A172 (cell line): ENCODE measurements at regions not wholly inside any gene's neighbourhood (a gene's known extent, or its start where the extent isn't known, plus 50 kb on each side); places are given as distances from the start of the nearest gene placed in this dataset.

Experiments
- DNase-seq: peaks from one replicate; pipeline ENCODE4 v3.0.0-alpha.2; 2015; ENCODE audit warnings: low spot score

GRCh38 chr12:18969512-18969911 is 160.0 kb upstream of the PLEKHA5 start:
- no peak for DNase-seq

DNA sequence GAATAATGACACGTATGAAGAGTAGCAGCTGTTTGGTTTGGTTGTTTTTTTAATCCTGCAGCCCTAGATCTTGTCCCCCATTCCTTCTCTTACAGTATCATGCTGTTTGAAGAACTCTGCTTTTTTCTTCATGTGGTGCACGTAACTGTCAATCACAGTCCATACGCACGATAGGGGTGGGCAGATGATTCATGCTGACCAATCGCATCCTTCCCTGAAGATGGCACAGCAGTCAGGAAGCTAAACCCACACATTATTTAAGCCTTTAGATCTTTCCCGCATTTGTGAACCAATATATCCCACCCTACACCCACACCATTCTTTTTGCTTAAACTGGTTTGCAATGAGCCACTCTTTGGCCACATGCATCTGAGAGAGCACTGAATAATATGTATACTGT is 158.9 kb upstream of the PLEKHA5 start:
- no peak for DNase-seq

DNA sequence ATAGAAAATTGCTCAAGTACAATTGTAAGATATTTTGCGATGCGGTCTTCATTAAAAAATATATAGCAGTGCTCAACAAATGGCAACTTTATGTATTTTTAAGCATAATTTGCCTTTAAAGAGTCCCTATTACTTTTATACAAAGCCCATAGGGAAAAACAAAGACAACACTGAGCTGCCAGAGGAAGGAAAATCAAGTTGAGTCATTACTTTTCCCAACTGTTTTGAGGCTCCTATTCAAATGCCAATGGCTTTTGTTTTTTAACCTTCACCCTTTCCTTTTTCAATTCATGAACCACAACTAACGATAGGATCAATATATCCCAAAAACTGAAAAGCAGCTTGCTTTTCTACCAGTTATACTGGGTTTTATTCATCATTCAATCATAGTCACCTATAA is 157.6 kb upstream of the PLEKHA5 start:
- DNase-seq = no peak

- DNase-seq = no peak
Measured at GRCh38 chr12:18975933-18976332, 153.6 kb upstream of the PLEKHA5 start.

GRCh38 chr12:18979401-18980126 is 150.0 kb upstream of the PLEKHA5 start:
- DNase-seq = no peak

DNA sequence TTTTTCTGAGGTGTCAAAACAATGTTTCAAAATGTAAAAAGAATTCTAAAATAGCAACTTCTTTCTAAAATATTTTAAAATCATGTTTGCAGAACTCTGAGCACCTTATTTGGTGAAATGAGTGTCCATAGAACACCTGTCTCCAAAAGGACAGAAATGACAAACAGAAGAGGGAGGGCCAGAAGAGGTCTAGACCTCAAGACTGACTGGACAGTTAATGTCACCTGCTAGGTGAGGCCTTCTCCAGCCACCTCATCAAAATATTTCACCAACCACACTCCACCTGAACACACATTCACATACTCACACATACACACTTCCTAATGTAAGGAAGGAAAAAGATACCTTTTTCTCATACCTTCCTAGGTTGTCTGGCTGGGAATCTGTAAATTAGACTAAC is 147.8 kb upstream of the PLEKHA5 start:
- no peak for DNase-seq

DNA sequence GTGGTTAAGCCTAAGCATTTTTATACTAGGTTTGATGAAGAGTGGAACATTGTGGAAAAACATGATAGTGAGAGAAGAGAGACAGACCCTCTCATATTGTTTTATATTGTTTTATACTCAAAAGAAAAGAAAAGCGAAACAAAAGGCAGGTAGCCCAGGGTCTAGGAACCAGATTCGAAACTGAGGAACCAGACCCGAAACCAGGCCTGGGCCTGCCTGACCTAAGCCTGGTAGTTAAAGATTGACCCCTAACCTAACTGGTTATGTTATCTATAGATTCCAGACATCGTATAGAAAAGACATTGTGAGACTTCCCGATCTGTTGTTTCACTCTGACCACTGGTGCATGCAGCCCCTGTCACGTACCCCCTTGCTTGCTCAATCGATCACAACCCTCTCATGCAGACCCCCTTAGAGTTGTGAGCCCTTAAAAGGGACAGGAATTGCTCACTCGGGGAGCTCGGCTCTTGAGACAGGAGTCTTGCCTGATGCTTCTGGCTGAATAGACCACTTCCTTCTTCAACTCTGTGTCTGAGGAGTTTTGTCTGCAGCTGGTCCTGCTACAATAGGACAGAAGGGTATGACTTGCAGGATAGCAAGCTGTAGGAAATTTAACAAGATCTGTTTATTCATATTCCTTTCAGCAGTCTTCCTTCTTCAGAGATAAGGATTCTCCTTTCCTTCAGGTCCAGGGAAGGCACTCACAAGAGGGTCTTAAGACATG is 147.1 kb upstream of the PLEKHA5 start:
- DNase-seq = no peak

GRCh38 chr12:18983854-18984253 is 145.7 kb upstream of the PLEKHA5 start:
- no peak for DNase-seq

GRCh38 chr12:18990856-18991255 is 138.7 kb upstream of the PLEKHA5 start:
- DNase-seq = no peak

GRCh38 chr12:18992336-18992735 is 137.2 kb upstream of the PLEKHA5 start:
- DNase-seq = no peak

- DNase-seq = peak; percentile 79
Measured at GRCh38 chr12:18998343-18999261, 130.9 kb upstream of the PLEKHA5 start.

GRCh38 chr12:19000836-19001235 is 128.7 kb upstream of the PLEKHA5 start:
- no peak for DNase-seq

GRCh38 chr12:19002216-19002615 is 127.3 kb upstream of the PLEKHA5 start:
- DNase-seq = no peak

DNA sequence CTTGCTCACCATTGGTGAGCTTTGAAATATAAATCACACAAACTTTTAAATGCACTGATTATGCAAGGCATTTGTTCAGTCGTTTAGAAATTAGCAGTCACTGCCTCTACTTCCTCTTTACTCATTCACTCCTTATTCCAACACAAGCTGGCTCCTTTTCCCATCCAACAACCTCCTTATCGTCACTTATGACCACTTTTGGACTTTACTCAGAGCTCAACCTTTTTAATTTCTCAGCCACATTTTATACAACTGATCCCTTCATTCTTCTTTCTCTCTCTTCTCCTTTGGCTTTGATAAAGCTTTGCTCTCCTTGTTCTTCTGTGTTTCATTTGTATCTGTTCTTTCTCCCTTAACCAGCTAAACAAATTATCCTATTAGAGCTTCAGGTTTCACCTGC is 126.4 kb upstream of the PLEKHA5 start:
- DNase-seq = no peak

GRCh38 chr12:19003987-19004619 is 125.4 kb upstream of the PLEKHA5 start:
- no peak for DNase-seq

- no peak for DNase-seq
Measured at GRCh38 chr12:19005257-19005801, 124.2 kb upstream of the PLEKHA5 start.

- DNase-seq = no peak
Measured at GRCh38 chr12:19006626-19007137, 122.9 kb upstream of the PLEKHA5 start.

DNA sequence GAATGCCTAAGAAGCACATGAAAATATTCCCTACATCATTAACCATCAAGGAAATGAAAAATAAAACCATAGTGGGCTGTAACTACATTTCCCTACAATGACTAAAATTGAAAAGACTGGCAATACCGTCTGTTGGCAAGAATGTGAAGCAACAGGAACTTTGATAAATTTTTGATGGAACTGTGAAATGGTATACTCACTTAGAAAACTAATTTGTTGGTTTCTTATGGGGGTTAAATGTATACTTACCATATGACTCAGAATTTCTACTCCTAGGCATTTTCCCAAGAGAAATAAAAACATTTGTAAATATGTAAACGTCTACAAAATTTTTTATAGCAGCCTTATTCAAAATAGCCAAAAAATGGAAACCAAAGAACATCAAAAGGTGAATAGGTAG is 121.4 kb upstream of the PLEKHA5 start:
- DNase-seq = no peak

GRCh38 chr12:19010087-19010486 is 119.4 kb upstream of the PLEKHA5 start:
- DNase-seq = no peak

DNA sequence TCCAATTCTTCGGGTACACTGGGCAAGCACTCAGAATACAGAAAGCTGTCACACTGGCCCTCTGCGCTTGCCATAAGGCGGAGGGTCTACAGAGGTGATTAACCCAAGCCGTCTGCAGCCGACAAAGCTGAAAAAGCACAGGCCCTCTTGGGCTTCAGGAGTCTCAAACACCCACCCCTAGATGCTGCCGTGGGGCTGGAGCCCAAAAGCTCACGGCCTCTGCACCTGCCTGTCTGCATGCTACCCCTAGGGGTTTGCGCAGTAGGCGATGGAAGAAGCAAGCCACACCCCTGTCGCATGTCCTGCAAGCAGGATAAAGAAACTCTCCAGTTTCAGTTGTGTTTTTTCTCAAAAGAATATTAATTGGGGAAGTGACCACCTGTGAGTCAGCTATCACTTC is 118.8 kb upstream of the PLEKHA5 start:
- DNase-seq = no peak

GRCh38 chr12:19012965-19013364 is 116.6 kb upstream of the PLEKHA5 start:
- DNase-seq = no peak
